PC-3 (cell line): ENCODE measurements at regions not wholly inside any gene's neighbourhood (a gene's known extent, or its start where the extent isn't known, plus 50 kb on each side); places are given as distances from the start of the nearest gene placed in this dataset.
A peak's percentile ranks its signal among the peaks of the same experiment; 100 is the strongest.

Experiments used
- ATAC-seq: fragments of 200-7000 bp; cut with Tn5 transposase; 2 replicates; pipeline ENCODE4 v1.9.1; 2020; ENCODE audit warnings: mild to moderate bottlenecking, moderate library complexity
- BruUV-seq: library from RNA; stranded (reverse); fragments of 400-500 nt; replicated peaks from 2 replicates; lab custom pipeline; 2021; lab: Mats Ljungman, UMichigan
- CTCF ChIA-PET: fragments of 300-600 bp; sonication (Branson Sonifier 250); formaldehyde crosslinking; loops from one replicate; lab custom pipeline; 2022; ENCODE audit warnings: antibody characterized with exemption; lab: Charles Lee
- POLR2A ChIA-PET: fragments of 300-600 bp; sonication (Branson Sonifier 250); formaldehyde crosslinking; loops from one replicate; lab custom pipeline; 2022; ENCODE audit warnings: antibody characterized with exemption; ENCODE audit not compliant: unreplicated experiment; lab: Charles Lee
- DNase-seq: peaks from one replicate; pipeline ENCODE4 v3.0.0-alpha.2; 2015
- H2AFZ ChIP-seq: fragments of 300-600 bp; sonication (generic); 2 replicates; pipeline ENCODE4 v1.6.0; 2016; ENCODE audit warnings: antibody characterized with exemption, low read length
- H3F3A ChIP-seq: fragments of 300-600 bp; sonication (generic); one replicate; pipeline ENCODE4 v1.6.0; 2017; ENCODE audit warnings: antibody characterized with exemption, low read length, control low read depth, mild to moderate bottlenecking; ENCODE audit not compliant: unreplicated experiment
- H3K27ac ChIP-seq: fragments of 300-600 bp; sonication (generic); 2 replicates; pipeline ENCODE4 v1.5.1; 2016; ENCODE audit warnings: mild to moderate bottlenecking, low read length
- H3K27me3 ChIP-seq: fragments of 300-600 bp; sonication (generic); 2 replicates; pipeline ENCODE4 v1.6.1; 2016; ENCODE audit warnings: low read length, mixed read lengths
- H3K36me3 ChIP-seq: fragments of 300-600 bp; sonication (generic); 2 replicates; pipeline ENCODE4 v1.6.1; 2016; ENCODE audit warnings: low read depth, mixed run types, low read length, mixed read lengths
- H3K4me1 ChIP-seq: fragments of 300-600 bp; sonication (generic); 2 replicates; pipeline ENCODE4 v1.5.1; 2016; ENCODE audit warnings: low read length; ENCODE audit not compliant: insufficient read depth
- H3K4me2 ChIP-seq: fragments of 300-600 bp; sonication (generic); 2 replicates; pipeline ENCODE4 v1.6.0; 2016; ENCODE audit warnings: low read length
- H3K4me3 ChIP-seq: fragments of 300-600 bp; sonication (generic); 2 replicates; pipeline ENCODE4 v1.5.1; 2016; ENCODE audit warnings: mild to moderate bottlenecking, low read length, mixed read lengths
- H3K79me2 ChIP-seq: fragments of 300-600 bp; sonication (generic); 2 replicates; pipeline ENCODE4 v1.6.1; 2017; ENCODE audit warnings: low read length, mixed read lengths
- H3K9ac ChIP-seq: fragments of 300-600 bp; sonication (generic); 2 replicates; pipeline ENCODE4 v1.6.0; 2016; ENCODE audit warnings: mild to moderate bottlenecking, low read length
- H3K9me2 ChIP-seq: fragments of 300-600 bp; sonication (generic); replicated peaks from 2 replicates; pipeline ENCODE4 v1.6.1; 2016; ENCODE audit warnings: mixed run types, low read length, mixed read lengths
- H3K9me3 ChIP-seq: fragments of 300-600 bp; sonication (generic); 2 replicates; pipeline ENCODE4 v1.6.1; 2016; ENCODE audit warnings: low read length, mixed read lengths
- H4K20me1 ChIP-seq: fragments of 300-600 bp; sonication (generic); 2 replicates; pipeline ENCODE4 v1.6.1; 2016; ENCODE audit warnings: low read length, mixed read lengths
- EZH2 ChIP-seq: fragments of 300-600 bp; sonication (generic); IDR thresholded peaks from one replicate; pipeline ENCODE4 v1.6.1; 2017; ENCODE audit warnings: antibody characterized with exemption, mild to moderate bottlenecking, low read length; ENCODE audit not compliant: unreplicated experiment
- EZH2phosphoT487 ChIP-seq: fragments of 300-600 bp; sonication (generic); IDR thresholded peaks from 2 replicates; pipeline ENCODE4 v1.6.1; 2018; ENCODE audit warnings: mild to moderate bottlenecking, antibody characterized with exemption, low read length, borderline replicate concordance
- intact Hi-C: fragments of 100-400 bp; cut with micrococcal nuclease; formaldehyde crosslinking; loops from 2 replicates; pipeline ENCODE4 v1.9.0; 2023
- TF ChIP-seq, protein P1 (sequence below): fragments of 300-600 bp; sonication (generic); conservative IDR thresholded peaks from 2 replicates; pipeline ENCODE4 v1.5.1; 2017; ENCODE audit warnings: antibody characterized with exemption, low read depth, mild to moderate bottlenecking, low read length

DNA sequence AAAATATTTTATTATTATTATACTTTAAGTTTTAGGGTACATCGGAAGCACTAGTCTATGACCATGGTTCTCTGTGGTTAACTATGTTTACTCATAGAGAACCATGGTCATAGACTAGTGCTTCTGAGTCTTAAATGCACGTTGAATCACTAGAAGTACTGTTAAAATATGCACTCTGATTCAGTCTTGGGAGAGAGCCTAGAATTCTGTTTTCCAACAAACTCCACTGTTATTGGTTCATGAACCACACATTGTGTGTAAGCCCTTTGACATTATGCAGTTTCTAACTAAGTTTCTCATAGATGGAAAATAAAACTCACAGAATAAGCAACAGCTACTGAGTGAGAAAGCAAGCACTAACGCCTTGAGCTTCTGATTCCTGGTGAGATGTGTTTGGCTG is 1120.6 kb downstream of the SORCS1 start:
- Histone ChIP-seq H3K4me1 (no peaks in the 10 kb centered on the region), H4K20me1 (no peaks in the 10 kb centered on the region), H3K4me2 (no peak overlapping the region), H3F3A (no peaks in the 10 kb centered on the region), H3K36me3 (no peaks in the 10 kb centered on the region), H3K9ac (no peak overlapping the region), H3K79me2 (no peaks in the 10 kb centered on the region), H2AFZ (no peak overlapping the region), H3K9me3 (no peaks in the 10 kb centered on the region), H3K9me2 (no peaks in the 10 kb centered on the region), H3K27me3 (no peaks in the 10 kb centered on the region), H3K27ac (peak overlapping the region; percentile 49), H3K4me3 (no peak overlapping the region)
- intact Hi-C loops = no loop called here
- ChIA-PET CTCF (no interaction called here), POLR2A (no interaction called here)
- peak; percentile 68 for DNase-seq
- no TSS peak for BruUV-seq
- ATAC-seq = no peak
- no peak for TF ChIP-seq EZH2phosphoT487
- TF ChIP-seq EZH2 = no peak
- TF ChIP-seq, protein P1, sequence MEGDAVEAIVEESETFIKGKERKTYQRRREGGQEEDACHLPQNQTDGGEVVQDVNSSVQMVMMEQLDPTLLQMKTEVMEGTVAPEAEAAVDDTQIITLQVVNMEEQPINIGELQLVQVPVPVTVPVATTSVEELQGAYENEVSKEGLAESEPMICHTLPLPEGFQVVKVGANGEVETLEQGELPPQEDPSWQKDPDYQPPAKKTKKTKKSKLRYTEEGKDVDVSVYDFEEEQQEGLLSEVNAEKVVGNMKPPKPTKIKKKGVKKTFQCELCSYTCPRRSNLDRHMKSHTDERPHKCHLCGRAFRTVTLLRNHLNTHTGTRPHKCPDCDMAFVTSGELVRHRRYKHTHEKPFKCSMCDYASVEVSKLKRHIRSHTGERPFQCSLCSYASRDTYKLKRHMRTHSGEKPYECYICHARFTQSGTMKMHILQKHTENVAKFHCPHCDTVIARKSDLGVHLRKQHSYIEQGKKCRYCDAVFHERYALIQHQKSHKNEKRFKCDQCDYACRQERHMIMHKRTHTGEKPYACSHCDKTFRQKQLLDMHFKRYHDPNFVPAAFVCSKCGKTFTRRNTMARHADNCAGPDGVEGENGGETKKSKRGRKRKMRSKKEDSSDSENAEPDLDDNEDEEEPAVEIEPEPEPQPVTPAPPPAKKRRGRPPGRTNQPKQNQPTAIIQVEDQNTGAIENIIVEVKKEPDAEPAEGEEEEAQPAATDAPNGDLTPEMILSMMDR = no peak

DNA sequence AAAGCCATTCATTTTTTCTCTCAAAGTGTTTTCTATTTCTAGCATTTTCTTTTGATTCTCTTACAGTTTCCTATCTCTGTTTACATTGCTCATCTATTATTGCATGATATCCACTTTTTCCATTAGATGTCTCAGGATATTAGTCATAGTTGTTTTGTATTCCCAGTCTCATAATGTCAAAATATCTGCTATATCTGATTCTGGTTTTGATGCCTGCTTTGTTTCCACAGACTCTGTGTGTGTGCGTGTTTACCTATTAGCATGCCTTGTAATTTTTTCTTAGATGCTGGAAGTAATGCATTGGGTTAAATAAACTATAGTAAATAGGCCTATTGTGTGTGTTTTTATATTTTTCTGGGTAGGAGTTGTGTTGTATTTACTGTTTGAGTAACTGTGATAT is 1126.3 kb downstream of the SORCS1 start:
- CTCF ChIA-PET = no interaction called here
- intact Hi-C loops = no loop called here
- no peaks in the 10 kb centered on the region for H3K27me3 ChIP-seq

DNA sequence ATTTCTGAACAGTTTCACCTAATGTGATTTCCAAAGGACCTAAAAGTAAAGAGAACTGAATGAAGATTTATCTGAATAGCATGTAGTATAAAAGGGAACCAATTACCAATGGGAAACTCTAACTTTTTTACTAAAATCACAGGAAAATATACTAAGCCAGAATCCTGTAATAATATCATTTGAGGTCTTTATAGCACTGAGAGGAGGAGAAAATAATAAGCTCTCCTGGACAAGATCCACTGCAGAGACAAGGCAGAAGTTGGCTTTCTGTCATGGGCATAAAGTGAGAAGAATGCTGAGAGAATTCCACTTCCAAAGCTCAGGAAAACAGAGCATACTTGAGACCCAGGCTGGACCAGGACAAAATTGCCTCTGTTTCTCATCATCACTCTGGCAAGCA is 1131.4 kb downstream of the SORCS1 start:
- H3K36me3 ChIP-seq = no peaks in the 10 kb centered on the region
- no peak overlapping the region for H3K9ac ChIP-seq
- H3K79me2 ChIP-seq = no peaks in the 10 kb centered on the region
- H3K4me1 ChIP-seq = no peaks in the 10 kb centered on the region
- H2AFZ ChIP-seq = no peak overlapping the region
- no peaks in the 10 kb centered on the region for H4K20me1 ChIP-seq
- BruUV-seq = no TSS peak
- H3K4me3 ChIP-seq = no peak overlapping the region
- H3K4me2 ChIP-seq = no peak overlapping the region
- intact Hi-C loops = no loop called here
- no peaks in the 10 kb centered on the region for H3K9me3 ChIP-seq
- no peaks in the 10 kb centered on the region for H3F3A ChIP-seq
- H3K9me2 ChIP-seq = no peaks in the 10 kb centered on the region
- ChIA-PET CTCF (no interaction called here), POLR2A (no interaction called here)
- no peaks in the 10 kb centered on the region for H3K27me3 ChIP-seq
- DNase-seq = no peak
- H3K27ac ChIP-seq = no peak overlapping the region
- TF ChIP-seq EZH2 (no peak), EZH2phosphoT487 (no peak)
- TF ChIP-seq, protein P1 = no peak
- no peak for ATAC-seq

More for the DNA sequence above, 1126.3 kb downstream of the SORCS1 start:
- H3K4me1 ChIP-seq = no peaks in the 10 kb centered on the region
- no peaks in the 10 kb centered on the region for H3F3A ChIP-seq
- no peaks in the 10 kb centered on the region for H4K20me1 ChIP-seq
- no peaks in the 10 kb centered on the region for H3K79me2 ChIP-seq
- no peak for TF ChIP-seq EZH2phosphoT487
- TF ChIP-seq, protein P1 = no peak
- POLR2A ChIA-PET = no interaction called here
- no peaks in the 10 kb centered on the region for H3K36me3 ChIP-seq
- H3K9me3 ChIP-seq = no peaks in the 10 kb centered on the region
- H3K4me3 ChIP-seq = no peak overlapping the region
- no peak overlapping the region for H3K9ac ChIP-seq
- no peak overlapping the region for H2AFZ ChIP-seq
- no peaks in the 10 kb centered on the region for H3K9me2 ChIP-seq
- no peak overlapping the region for H3K27ac ChIP-seq
- peak; percentile 14 for DNase-seq
- no TSS peak for BruUV-seq
- no peak overlapping the region for H3K4me2 ChIP-seq
- no peak for ATAC-seq
